ENCODE measurements at regions not wholly inside any gene's neighbourhood (a gene's known extent, or its start where the extent isn't known, plus 50 kb on each side); places are given as distances from the start of the nearest gene placed in this dataset.

DNA sequence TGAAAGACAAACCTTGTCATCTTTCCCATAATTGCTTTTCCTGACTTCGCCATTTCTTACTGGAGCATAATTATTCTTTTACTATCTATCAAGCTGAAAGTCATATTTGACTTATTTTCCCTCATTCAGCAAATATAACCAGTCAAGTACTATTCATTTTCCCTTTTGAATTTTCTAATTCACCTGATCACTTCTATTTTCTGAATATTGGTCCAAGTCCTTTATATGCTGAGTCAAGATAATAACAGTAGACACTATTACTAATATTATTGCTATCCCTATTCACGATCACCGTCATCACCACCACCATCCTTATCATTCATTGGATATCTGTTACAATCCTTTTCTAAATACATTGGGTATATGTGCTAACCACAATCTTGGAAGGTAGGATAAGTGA, 728.0 kb downstream of the NOVA1 start:
- TF ChIP-seq CTCF (IDR thresholded peaks at IDR 0.05; ENCODE audit: extremely low read depth in 1 of 2, insufficient read depth in 1 of 2, low read depth in 1 of 2, low read length in 2 of 2) (no peak), MAX (IDR thresholded peaks at IDR 0.05; ENCODE audit: insufficient read depth, insufficient read length) (no peak)
